DMS153 treated with DMSO at 0.1 percent for 48 hours (cell line): ENCODE measurements at regions not wholly inside any gene's neighbourhood (a gene's known extent, or its start where the extent isn't known, plus 50 kb on each side); places are given as distances from the start of the nearest gene placed in this dataset.

Experiments
- DNase-seq: peaks from one replicate; lab custom pipeline; 2025; ENCODE audit not compliant: unreplicated experiment; lab: John Stamatoyannopoulos, UW

GRCh38 chr6:113464960-113465359 is 392.2 kb upstream of the MARCKS start:
- no peak for DNase-seq

- no peak for DNase-seq
Observed at GRCh38 chr6:113466526-113466925, 390.6 kb upstream of the MARCKS start.

- no peak for DNase-seq
Observed at GRCh38 chr6:113475392-113475791, 381.8 kb upstream of the MARCKS start.

GRCh38 chr6:113476937-113477839 is 380.0 kb upstream of the MARCKS start:
- DNase-seq: no peak

- DNase-seq: no peak
Observed at GRCh38 chr6:113480616-113481015, 376.5 kb upstream of the MARCKS start.

- DNase-seq: no peak
Observed at GRCh38 chr6:113481458-113481857, 375.7 kb upstream of the MARCKS start.

GRCh38 chr6:113481910-113482309 is 375.2 kb upstream of the MARCKS start:
- DNase-seq: no peak

- DNase-seq: no peak
Observed at GRCh38 chr6:113482771-113483170, 374.4 kb upstream of the MARCKS start.

GRCh38 chr6:113486199-113486598 is 370.9 kb upstream of the MARCKS start:
- no peak for DNase-seq

GRCh38 chr6:113487489-113488058 is 369.6 kb upstream of the MARCKS start:
- DNase-seq: no peak

GRCh38 chr6:113488061-113488460 is 369.1 kb upstream of the MARCKS start:
- DNase-seq: no peak

- no peak for DNase-seq
Observed at GRCh38 chr6:113488812-113489685, 368.1 kb upstream of the MARCKS start.

- no peak for DNase-seq
Observed at GRCh38 chr6:113489952-113490746, 367.0 kb upstream of the MARCKS start.

- DNase-seq: no peak
Observed at GRCh38 chr6:113491376-113491775, 365.8 kb upstream of the MARCKS start.

GRCh38 chr6:113493991-113494390 is 363.2 kb upstream of the MARCKS start:
- no peak for DNase-seq

GRCh38 chr6:113495521-113495920 is 361.6 kb upstream of the MARCKS start:
- DNase-seq: no peak

GRCh38 chr6:113496166-113496565 is 361.0 kb upstream of the MARCKS start:
- DNase-seq: no peak

- DNase-seq: no peak
Observed at GRCh38 chr6:113500221-113500620, 356.9 kb upstream of the MARCKS start.

- no peak for DNase-seq
Observed at GRCh38 chr6:113505084-113505699, 352.0 kb upstream of the MARCKS start.

GRCh38 chr6:113508249-113508648 is 348.9 kb upstream of the MARCKS start:
- no peak for DNase-seq
